HG03460 (cell line): ENCODE measurements at regions not wholly inside any gene's neighbourhood (a gene's known extent, or its start where the extent isn't known, plus 50 kb on each side); places are given as distances from the start of the nearest gene placed in this dataset.

Source experiments
- ATAC-seq: cut with Tn5 transposase; IDR thresholded peaks from one replicate; pipeline ENCODE4 v1.9.1; 2021; ENCODE audit not compliant: unreplicated experiment

DNA sequence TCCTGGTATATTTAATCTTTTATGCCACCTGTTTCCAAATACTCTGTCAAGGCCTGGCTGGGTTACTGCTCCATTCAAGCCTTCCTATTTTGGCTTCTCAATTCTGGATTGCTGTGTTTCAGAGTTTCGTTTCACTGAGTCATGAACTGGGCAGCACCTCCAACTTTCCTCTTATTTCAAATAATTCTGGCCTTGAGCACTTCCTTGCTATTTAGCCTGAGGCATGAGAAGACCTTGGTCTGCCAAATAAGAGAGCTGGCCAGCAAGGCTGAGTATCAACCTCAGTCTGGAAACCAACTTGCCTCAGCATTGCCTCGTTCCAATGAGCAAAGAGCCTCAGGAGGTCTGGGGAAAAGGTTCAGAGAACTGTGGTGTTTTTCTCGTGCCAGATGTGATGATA lies 66.6 kb downstream of the TNFAIP3 start:
- ATAC-seq, result no peak

DNA sequence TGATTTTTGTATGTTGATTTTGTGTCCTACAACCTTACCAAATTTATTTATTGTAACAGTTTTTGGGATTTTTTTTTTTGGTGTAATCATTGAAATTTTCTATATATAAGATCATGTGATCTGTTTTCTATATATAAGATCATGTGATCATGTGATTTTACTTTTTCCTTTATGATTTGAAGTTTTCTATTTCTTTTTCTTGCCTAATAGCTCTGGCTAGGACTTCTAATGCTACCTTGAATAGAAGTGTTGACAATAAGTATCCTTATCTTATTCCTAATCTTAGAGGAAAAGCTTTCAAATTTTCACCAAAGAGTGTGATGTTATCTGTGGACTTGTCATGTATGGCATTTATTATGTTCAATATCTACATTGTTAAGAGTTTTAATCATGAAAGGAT lies 69.7 kb downstream of the TNFAIP3 start:
- no peak for ATAC-seq

- ATAC-seq, result no peak
These were observed 70.8 kb downstream of the TNFAIP3 start for GRCh38 chr6:137937834-137938233.

DNA sequence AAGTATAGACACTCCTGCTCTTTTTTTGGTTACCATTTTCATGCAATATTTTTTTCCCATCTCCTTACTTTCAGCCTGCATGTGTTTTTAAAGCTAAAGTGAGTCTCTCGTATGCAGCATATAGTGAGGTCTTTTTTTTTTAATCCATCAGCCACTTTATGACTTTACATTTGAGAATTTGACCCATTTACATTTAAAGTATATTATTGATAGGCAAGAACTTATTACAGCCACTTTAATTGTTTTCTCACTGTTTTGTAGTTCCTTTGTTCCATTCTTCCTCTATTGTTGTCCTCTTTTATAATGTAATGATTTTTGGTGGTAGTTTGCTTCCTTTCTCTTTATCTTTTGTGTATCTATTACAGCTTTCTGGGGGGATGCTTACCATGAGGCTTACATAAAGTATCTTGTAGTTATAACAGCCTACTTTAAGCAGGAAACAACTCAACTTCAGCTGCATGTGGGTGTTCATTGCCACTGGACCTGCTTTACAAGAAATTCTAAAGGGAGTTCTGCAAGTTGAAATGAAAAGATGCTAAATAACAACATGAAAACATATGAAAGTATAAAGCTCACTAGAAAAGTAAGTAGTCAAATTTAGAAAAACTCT lies 71.8 kb downstream of the TNFAIP3 start:
- ATAC-seq, result no peak

DNA sequence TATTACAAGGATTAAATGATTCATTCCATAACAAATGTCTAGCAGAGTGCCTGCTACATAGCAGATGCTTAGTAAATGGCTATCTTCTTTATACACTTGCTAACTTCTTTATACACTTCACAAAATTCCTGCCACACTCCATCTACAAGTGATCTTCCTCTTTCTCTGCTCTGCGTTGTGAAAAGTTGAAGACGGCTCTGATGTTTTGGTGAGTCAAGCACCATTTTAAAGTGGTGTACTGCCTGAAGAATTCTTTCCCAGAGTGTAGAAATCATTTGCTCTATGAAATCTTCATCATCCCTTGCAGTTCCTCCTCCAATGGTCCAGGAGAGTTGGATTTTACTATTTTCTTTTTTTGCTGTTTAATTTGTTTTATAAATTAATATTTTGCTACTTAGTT lies 74.9 kb downstream of the TNFAIP3 start:
- no peak for ATAC-seq

- no peak for ATAC-seq
These were observed 75.7 kb downstream of the TNFAIP3 start for GRCh38 chr6:137942736-137943135.

DNA sequence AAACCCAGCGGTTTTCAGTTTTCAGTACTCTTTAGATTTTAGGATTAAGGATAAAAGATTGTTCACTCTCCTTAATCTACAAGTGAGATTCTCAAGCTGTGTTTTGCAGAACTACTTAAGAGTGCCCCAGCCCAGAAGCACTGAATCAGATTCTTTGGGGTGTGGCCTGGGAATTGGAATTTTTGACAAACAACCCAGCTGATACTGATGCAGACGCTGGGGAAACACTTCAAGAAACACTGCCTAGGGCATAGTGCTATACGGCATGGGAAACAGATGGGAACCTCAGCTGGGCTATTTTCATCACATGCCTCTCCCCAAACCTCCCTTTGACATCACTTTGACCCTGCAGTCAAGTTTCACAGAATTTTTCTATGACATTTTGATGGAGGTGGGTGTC lies 77.3 kb downstream of the TNFAIP3 start:
- peak; percentile 18 for ATAC-seq

DNA sequence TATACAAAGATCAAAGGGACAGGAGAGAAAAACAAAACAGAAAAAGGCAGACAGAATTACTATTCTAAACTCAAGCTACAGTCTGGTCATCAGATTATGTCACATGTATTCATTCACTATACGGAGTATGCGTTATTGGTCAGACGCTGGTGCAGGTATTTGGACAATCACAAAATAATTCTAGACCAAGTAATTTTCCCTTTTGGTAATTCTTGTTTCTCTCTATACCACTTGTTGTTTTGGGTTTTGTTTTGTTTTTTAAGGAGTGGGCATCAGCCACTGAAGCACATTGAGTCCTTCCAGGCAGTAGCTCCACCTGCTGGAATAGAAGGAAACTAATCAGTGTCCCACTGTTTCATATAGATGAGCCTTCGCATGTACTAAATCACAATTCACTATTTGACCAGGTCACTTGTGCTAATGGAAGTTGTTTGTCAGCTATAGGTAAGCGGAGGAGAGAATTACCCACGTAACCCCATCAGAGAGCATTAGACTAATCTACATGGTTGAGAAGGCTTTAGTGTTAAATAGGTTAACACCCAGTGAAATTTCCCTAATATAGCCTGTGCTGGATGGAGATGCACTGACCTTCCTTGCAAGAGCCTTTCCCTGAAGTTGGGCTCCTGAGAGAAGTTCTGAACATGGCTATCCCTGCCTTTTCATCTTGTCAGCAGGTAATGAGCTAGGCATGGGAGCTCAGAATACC lies 77.9 kb downstream of the TNFAIP3 start:
- ATAC-seq, result peak; percentile 37

DNA sequence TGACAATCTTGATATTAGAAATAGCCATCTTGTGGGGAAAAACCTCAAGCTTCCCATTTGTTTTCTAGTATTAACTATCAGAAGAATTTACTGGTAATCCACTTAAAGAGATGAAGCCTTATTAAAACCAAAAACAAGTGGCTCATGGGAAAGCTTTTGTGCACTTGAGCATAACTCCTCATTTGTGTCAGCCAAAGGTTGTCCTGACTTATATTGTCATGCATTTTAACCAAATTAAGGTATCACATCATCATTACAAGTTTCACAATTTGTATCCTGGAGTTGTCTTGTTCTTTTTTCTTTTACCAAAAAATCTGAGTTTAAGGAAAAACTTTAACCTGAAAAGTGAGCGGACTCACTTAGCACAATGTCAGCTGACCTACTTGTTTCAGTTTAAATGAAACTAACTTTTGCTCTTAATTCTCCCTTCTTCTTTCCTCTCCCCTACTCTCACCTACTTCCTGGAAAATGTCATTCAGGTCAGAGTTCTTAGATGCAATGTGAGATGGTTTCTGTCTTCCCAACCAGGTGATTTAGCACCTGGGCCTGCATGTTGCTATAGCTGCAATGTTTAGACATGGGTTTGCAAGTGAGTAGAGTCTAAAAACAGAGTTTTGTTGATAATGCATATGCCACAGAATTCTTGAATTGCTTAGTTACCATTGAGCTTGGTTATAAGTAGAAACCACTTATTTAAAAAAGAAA lies 82.8 kb downstream of the TNFAIP3 start:
- peak; percentile 36 for ATAC-seq

- peak; percentile 64 for ATAC-seq
These were observed 83.5 kb downstream of the TNFAIP3 start for GRCh38 chr6:137950581-137950980.

GRCh38 chr6:137951064-137951597 lies 84.1 kb downstream of the TNFAIP3 start:
- peak; percentile 61 for ATAC-seq

DNA sequence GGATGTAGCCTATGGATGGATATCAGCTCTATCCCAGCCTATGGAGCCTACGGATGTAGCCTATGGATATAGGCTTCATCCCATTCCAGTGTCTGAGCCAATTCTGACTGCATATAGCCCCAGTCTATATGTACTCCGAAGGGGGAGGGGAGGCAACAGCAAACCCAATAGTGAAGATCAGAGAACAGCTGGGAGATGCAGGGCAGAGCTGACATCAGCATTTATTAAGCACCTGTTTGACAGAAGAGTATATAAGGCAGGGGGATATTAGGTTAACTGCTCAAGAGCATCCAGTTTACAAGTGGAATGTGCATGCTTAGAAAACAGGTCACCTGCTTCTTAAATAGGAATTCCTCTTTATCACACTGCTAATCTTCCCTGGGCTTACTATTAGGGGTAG lies 85.2 kb downstream of the TNFAIP3 start:
- ATAC-seq, result no peak

DNA sequence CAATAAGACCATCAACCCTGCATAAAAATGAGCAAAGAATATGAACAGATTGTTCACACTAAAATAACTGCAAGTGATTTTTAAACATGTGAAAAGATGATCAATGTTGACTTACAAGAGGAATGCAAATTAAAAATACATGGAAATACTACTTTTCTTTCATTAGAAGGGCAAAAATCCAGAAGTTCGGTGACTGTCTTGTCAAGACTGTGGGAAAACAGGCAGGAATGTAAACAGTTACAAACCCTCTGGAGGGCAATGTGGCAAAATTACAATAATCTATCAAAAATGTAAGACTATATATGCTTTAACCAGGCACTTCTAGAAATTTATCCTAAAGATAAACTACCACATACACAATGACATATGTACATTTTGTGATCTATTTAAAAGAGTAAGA lies 86.7 kb downstream of the TNFAIP3 start:
- ATAC-seq, result no peak

GRCh38 chr6:137954253-137954652 lies 87.2 kb downstream of the TNFAIP3 start:
- no peak for ATAC-seq

DNA sequence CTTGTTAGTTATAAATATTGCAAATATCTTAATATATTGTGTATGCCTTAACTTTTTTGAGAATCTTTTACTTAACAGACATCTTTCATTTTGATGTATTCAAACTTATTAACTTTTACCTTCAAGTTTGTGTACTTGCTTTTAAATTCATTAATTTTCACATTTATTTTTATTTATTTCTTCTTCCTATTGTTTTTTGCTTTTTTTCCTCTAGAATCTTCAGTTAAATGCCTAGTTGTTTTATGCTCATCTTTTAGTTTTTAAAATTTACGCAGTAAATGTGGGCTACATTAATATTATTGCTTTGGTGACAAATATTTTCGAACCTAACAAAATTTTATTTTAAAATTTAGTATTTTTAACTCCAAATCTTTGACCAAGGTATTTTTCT lies 89.0 kb downstream of the TNFAIP3 start:
- no peak for ATAC-seq

GRCh38 chr6:137957471-137957870 lies 90.4 kb downstream of the TNFAIP3 start:
- no peak for ATAC-seq

DNA sequence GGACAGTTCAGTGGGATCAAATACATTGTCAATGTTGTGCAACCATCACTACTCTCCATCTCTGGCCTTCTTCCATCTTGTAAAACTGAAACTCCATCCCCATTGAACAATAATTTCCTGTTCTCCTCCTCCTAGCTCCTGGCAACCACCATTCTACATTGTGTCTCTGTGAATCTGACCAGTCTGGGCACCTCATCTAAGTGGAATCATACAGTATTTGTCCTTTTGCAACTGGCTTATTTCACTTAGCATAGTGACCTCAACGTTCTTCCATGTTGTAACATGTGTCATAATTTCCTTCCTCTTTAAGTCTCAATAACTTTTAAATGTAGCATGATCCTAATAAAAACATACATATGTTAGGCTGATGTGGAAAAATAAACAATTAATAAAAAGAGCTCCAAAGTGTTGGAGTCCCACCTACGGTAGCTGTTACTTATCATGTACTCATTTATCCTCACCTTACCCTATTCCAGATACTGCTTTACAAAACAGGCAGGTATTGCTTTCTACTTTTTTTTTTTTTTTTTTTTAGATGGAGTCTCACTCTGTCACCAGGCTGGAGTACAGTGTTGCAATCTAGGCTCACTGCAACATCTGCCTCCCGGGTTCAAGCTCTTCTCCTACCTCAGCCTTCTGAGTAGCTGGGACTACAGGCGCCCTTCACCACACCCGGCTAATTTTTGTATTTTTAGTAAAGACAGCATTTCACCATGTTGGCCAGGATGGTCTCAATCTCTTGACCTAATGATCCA lies 91.9 kb downstream of the TNFAIP3 start:
- no peak for ATAC-seq

DNA sequence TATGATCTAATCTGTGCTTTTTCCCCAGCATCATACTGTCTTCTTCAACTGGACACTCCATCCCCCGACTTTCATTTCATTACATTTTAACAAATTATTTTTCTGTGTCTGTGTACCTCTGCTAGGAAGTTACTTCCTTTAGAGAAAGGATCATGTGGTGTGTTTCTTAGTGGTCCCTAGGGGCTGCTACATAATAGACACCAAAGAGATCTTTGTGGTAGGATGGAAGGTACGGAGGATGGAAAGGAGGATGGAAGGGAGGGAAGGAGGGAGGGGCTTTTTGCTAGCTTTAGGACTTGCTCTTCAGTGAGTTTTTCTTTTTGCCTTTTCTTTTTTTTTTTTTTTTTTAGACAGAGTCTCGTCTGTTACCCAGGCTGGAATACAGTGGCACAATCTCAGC lies 95.7 kb downstream of the TNFAIP3 start:
- ATAC-seq, result no peak

DNA sequence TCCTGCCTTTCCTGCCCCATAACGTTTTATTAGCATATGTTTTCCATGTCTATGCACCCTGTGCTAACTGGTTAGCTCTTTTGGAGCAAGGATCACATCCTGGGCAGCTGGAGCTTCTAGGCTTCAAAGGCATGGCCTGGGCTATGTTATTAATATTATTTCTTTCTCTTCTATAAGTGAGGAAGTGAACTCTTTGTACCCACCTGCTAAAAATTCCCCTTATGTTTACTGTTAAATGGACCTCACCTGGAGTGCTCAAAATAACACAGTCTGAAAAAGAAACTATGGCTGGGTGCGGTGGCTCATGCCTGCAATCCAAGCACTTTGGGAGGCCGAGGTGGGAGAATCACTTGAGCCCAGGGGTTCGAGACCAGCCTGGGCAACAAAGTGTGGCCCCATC lies 97.8 kb downstream of the TNFAIP3 start:
- peak; percentile 46 for ATAC-seq

DNA sequence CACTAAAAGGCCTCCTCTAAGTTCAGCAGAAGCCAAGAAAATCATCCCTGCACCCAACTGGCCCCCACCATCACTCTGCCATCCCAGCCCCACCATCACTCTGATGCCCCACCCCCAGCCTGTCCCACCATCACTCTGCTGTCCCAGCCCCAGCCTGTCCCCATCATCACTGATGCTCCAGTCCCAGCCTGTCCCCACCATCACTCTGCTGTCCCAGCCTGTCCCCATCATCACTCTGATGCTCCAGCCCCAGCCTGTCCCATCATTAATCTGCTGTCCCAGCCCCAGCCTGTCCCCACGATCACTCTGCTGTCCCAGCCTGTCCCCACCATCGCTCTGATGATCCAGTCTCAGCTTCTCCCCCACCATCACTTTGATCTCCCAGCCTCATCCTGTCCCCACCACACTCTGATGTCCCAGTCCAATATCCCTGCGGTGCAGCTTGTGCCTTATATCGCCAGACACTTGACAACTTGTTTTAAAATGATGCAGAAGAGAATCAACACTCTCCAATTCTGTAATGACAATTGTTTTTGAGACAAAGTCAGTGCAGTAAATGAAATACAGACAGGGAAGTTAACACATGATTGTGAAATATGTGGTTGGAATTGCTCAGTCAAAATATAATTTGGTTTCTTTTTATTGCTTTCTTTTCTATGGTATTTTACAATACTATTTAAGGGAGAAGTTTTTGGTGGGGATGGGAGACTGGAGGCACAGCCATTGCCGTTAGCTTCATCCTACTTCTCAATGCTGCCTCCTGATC lies 100.8 kb downstream of the TNFAIP3 start:
- no peak for ATAC-seq

GRCh38 chr6:137968455-137968804 lies 101.4 kb downstream of the TNFAIP3 start:
- ATAC-seq, result no peak
